CD4-positive, alpha-beta T cell (primary cell): ENCODE measurements at regions not wholly inside any gene's neighbourhood (a gene's known extent, or its start where the extent isn't known, plus 50 kb on each side); places are given as distances from the start of the nearest gene placed in this dataset.

ENCODE experiments used
- ATAC-seq: fragments of 200-7000 bp; cut with Tn5 transposase; one replicate; pipeline ENCODE4 v1.10.0; 2022; ENCODE audit warnings: mild to moderate bottlenecking; ENCODE audit not compliant: poor library complexity
- CTCF ChIA-PET: fragments of 350-600 bp; sonication (Branson Sonifier 250); formaldehyde crosslinking; loops from one replicate; lab custom pipeline; 2021; ENCODE audit warnings: antibody characterized with exemption, inconsistent platforms; lab: Charles Lee
- POLR2A ChIA-PET: fragments of 350-600 bp; sonication (Branson Sonifier 250); formaldehyde crosslinking; loops from one replicate; lab custom pipeline; 2021; ENCODE audit warnings: antibody characterized with exemption, inconsistent platforms; lab: Charles Lee
- DNase-seq, 14 experiments: peaks; one replicate each; pipeline ENCODE4 v3.0.0-alpha.2; 2013 to 2020; ENCODE audit warnings: mixed read lengths in 2 of 14
- H3K27ac ChIP-seq, 2 donors: one replicate each; pipeline versions ENCODE4 v1.5.1 to v1.7.0; 2013; ENCODE audit warnings: low read length in 2 of 2, low read depth in 1 of 2, mild to moderate bottlenecking in 1 of 2
- H3K27me3 ChIP-seq, 2 experiments: 1 replicate in 1 of 2; 2 replicates in 1 of 2; pipeline versions ENCODE4 v1.6.1 to v1.7.0; 2013; ENCODE audit warnings: low read length in 2 of 2, control low read depth in 1 of 2, mild to moderate bottlenecking in 1 of 2, moderate library complexity in 1 of 2; ENCODE audit not compliant: insufficient read depth in 2 of 2, control insufficient read depth in 1 of 2
- H3K36me3 ChIP-seq: one replicate; pipeline ENCODE4 v1.6.1; 2013; ENCODE audit warnings: low read length, control low read depth; ENCODE audit not compliant: insufficient read depth
- H3K4me1 ChIP-seq: one replicate; pipeline ENCODE4 v1.6.1; 2013; ENCODE audit warnings: low read length, control low read depth; ENCODE audit not compliant: insufficient read depth
- H3K4me3 ChIP-seq: one replicate; pipeline ENCODE4 v1.5.1; 2013; ENCODE audit warnings: mild to moderate bottlenecking, low read length, moderate library complexity
- H3K9me3 ChIP-seq, 2 experiments: 1 replicate in 1 of 2; 2 replicates in 1 of 2; pipeline versions ENCODE4 v1.6.1 to v1.7.0; 2013; ENCODE audit warnings: low read length in 2 of 2, mild to moderate bottlenecking in 2 of 2, control low read depth in 1 of 2, moderate library complexity in 1 of 2; ENCODE audit not compliant: control insufficient read depth in 1 of 2, insufficient read depth in 1 of 2
- H3K27ac Mint-ChIP-seq: one replicate; pipeline ENCODE4 v1.8.0; 2020; ENCODE audit warnings: mixed read lengths
- H3K27me3 Mint-ChIP-seq: one replicate; pipeline ENCODE4 v1.8.0; 2021; ENCODE audit warnings: mixed read lengths
- H3K36me3 Mint-ChIP-seq: one replicate; pipeline ENCODE4 v1.8.0; 2021; ENCODE audit warnings: low read depth, mixed read lengths
- H3K4me1 Mint-ChIP-seq: one replicate; pipeline ENCODE4 v1.8.0; 2021; ENCODE audit warnings: low read depth, mixed read lengths
- H3K4me3 Mint-ChIP-seq: one replicate; pipeline ENCODE4 v1.8.0; 2020; ENCODE audit warnings: mild to moderate bottlenecking, mixed read lengths
- H3K9me3 Mint-ChIP-seq: one replicate; pipeline ENCODE4 v1.8.0; 2020; ENCODE audit warnings: mixed read lengths
- CTCF ChIP-seq: fragments of 200-600 bp; IDR thresholded peaks from one replicate; pipeline ENCODE4 v1.8.0; 2022; ENCODE audit warnings: antibody characterized with exemption, mild to moderate bottlenecking
- intact Hi-C, 2 experiments: fragments of 100-400 bp; cut with DNase I in 1 of 2; cut with micrococcal nuclease in 1 of 2; formaldehyde crosslinking; loops; one replicate each; pipeline versions ENCODE4 v1.15.1 to v1.9.0; 2023 to 2025; cut with DNase I, micrococcal nuclease

DNA sequence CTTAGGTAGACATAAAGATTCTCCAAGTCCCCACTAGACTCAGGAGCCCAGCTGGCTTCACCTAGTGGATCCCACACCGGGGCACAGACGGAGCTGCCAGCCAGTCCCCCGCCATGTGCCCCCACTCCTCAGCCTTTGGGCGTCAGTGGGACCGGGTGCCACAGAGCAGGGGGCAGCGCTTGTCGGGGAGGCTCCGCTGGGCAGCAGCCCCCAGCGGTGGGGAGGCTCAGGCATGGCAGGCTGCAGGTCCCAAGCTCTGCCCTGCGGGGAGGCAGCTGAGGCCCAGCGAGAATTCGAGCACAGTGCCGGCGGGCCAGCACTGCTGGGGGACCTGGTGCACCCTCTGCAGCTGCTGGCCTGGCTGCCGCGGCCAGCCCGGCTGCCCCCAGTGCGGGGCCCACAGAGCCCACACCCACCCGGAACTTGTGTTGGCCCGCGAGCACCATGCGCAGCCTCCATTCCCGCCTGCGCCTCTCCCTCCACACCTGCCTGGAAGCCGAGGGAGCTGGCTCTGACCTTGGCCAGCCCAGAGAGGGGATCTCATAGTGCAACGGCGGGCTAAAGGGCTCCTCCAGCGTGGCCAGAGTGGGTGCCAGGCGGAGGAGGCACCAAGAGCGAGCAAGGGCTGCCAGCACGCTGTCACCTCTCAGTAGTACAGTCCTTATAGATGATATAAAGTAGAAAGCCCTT is 390.7 kb downstream of the PLK2 start:
- no peak for TF ChIP-seq CTCF
- POLR2A ChIA-PET: no interaction called here
- intact Hi-C loops: no loop called here
- Mint-ChIP-seq H3K4me3 (no peak overlapping the region), H3K27ac (no peak overlapping the region), H3K36me3 (no peaks in the 10 kb centered on the region), H3K27me3 (no peaks in the 10 kb centered on the region), H3K4me1 (no peaks in the 10 kb centered on the region), H3K9me3 (no peaks in the 10 kb centered on the region)
- Histone ChIP-seq H3K27me3 (no peaks in the 10 kb centered on the region), H3K36me3 (no peaks in the 10 kb centered on the region), H3K4me3 (no peak overlapping the region), H3K4me1 (no peaks in the 10 kb centered on the region), H3K9me3 (peaks cover 0 to 8% of the 10 kb centered on the region in 2 experiments), H3K27ac (no peak overlapping the region)
- DNase-seq (no peak), ATAC-seq (no peak)
- CTCF ChIA-PET: no interaction called here

DNA sequence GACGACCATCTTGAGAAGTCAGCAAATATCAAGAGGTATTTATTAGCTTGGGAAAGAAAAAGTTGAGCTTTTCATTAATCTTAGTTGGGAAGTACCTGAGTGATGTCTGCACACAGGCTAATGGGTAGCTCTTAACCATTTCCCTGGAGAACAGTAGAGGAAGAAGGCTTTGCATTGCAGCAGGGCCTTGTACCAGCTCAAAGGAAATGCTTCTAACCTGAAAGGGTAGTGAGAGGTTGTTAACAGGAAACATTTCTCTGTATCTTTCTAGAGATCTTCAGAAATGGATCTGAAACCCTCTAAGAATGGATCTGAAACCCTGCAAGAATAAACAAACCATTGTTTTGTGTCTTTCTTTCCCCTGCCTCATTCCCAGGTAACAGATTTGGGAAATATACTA is 393.3 kb downstream of the PLK2 start:
- intact Hi-C loops: no loop called here
- no peaks in the 10 kb centered on the region for H3K4me1 Mint-ChIP-seq
- ChIA-PET CTCF (no interaction called here), POLR2A (no interaction called here)
- no peaks in the 10 kb centered on the region for H3K9me3 Mint-ChIP-seq
- no peak overlapping the region for H3K4me3 Mint-ChIP-seq
- no peaks in the 10 kb centered on the region for H3K27me3 Mint-ChIP-seq
- H3K27ac Mint-ChIP-seq: no peak overlapping the region
- Histone ChIP-seq H3K36me3 (no peaks in the 10 kb centered on the region), H3K27ac (no peak overlapping the region), H3K4me3 (no peak overlapping the region), H3K4me1 (no peaks in the 10 kb centered on the region), H3K9me3 (peaks cover 0 to 8% of the 10 kb centered on the region in 2 experiments), H3K27me3 (no peaks in the 10 kb centered on the region)
- ATAC-seq (no peak), DNase-seq (no peak)
- H3K36me3 Mint-ChIP-seq: no peaks in the 10 kb centered on the region
- TF ChIP-seq CTCF: no peak

GRCh38 chr5:58066076-58066475 is 393.8 kb downstream of the PLK2 start:
- no peaks in the 10 kb centered on the region for H3K27me3 Mint-ChIP-seq
- H3K27ac Mint-ChIP-seq: no peak overlapping the region
- ChIA-PET POLR2A (no interaction called here), CTCF (no interaction called here)
- no peak for ATAC-seq
- H3K4me1 Mint-ChIP-seq: no peaks in the 10 kb centered on the region
- no peaks in the 10 kb centered on the region for H3K4me1 ChIP-seq
- no peak overlapping the region for H3K27ac ChIP-seq
- no peak for DNase-seq
- no peaks in the 10 kb centered on the region for H3K36me3 ChIP-seq
- TF ChIP-seq CTCF: no peak
- H3K9me3 ChIP-seq: peaks cover 0 to 8% of the 10 kb centered on the region in 2 experiments
- H3K27me3 ChIP-seq: no peaks in the 10 kb centered on the region
- intact Hi-C loops: no loop called here
- H3K4me3 Mint-ChIP-seq: no peak overlapping the region
- H3K36me3 Mint-ChIP-seq: no peaks in the 10 kb centered on the region
- no peaks in the 10 kb centered on the region for H3K9me3 Mint-ChIP-seq
- H3K4me3 ChIP-seq: no peak overlapping the region
